ENCODE measurements at regions not wholly inside any gene's neighbourhood (a gene's known extent, or its start where the extent isn't known, plus 50 kb on each side); places are given as distances from the start of the nearest gene placed in this dataset.
"Not testable (repeated sequence)": the region's sequence is repeated elsewhere in the genome, so short reads cannot be mapped to it uniquely, and the experiment has no call there.

- TF ChIP-seq CTCF, POLR2A (IDR thresholded peaks at IDR 0.05): not testable (repeated sequence)
Observed at GRCh38 chr3:27601311-27601710, 117.1 kb upstream of the SLC4A7 start.

All from Peyer's patch (tissue), 4 donors.